SKM-1 treated with dmso at 0.1 percent for 144 hours (cell line): ENCODE measurements at regions not wholly inside any gene's neighbourhood (a gene's known extent, or its start where the extent isn't known, plus 50 kb on each side); places are given as distances from the start of the nearest gene placed in this dataset.
"Not testable (repeated sequence)": the region's sequence is repeated elsewhere in the genome, so short reads cannot be mapped to it uniquely, and the experiment has no call there.

Experiments
- DNase-seq: peaks from one replicate; lab custom pipeline; 2025; ENCODE audit not compliant: unreplicated experiment; lab: John Stamatoyannopoulos, UW

- not testable (repeated sequence) for DNase-seq
Observed at GRCh38 chr4:52157071-52157470, 106.0 kb downstream of the SPATA18 start.

GRCh38 chr4:52157641-52158316, 106.7 kb downstream of the SPATA18 start:
- no peak for DNase-seq

GRCh38 chr4:52160859-52161258, 109.8 kb downstream of the SPATA18 start:
- no peak for DNase-seq

GRCh38 chr4:52164116-52164515, 113.0 kb downstream of the SPATA18 start:
- DNase-seq: no peak

GRCh38 chr4:52172166-52172565, 121.1 kb downstream of the SPATA18 start:
- DNase-seq: no peak

GRCh38 chr4:52173470-52174045, 122.5 kb downstream of the SPATA18 start:
- DNase-seq: no peak

- DNase-seq: no peak
Observed at GRCh38 chr4:52187603-52188002, 136.5 kb downstream of the SPATA18 start.

- DNase-seq: no peak
Observed at GRCh38 chr4:52192001-52192400, 140.9 kb downstream of the SPATA18 start.

- DNase-seq: no peak
Observed at GRCh38 chr4:52192721-52193135, 141.6 kb downstream of the SPATA18 start.

- no peak for DNase-seq
Observed at GRCh38 chr4:52195869-52196268, 144.8 kb downstream of the SPATA18 start.

- no peak for DNase-seq
Observed at GRCh38 chr4:52196606-52197130, 145.6 kb downstream of the SPATA18 start.

- no peak for DNase-seq
Observed at GRCh38 chr4:52197306-52197705, 146.2 kb downstream of the SPATA18 start.

GRCh38 chr4:52198294-52198693, 147.2 kb downstream of the SPATA18 start:
- no peak for DNase-seq

GRCh38 chr4:52199574-52200338, 148.7 kb downstream of the SPATA18 start:
- no peak for DNase-seq

GRCh38 chr4:52200339-52200725, 149.2 kb downstream of the SPATA18 start:
- DNase-seq: no peak

- no peak for DNase-seq
Observed at GRCh38 chr4:52201715-52202114, 150.6 kb downstream of the SPATA18 start.

- no peak for DNase-seq
Observed at GRCh38 chr4:52202251-52202779, 151.2 kb downstream of the SPATA18 start.

GRCh38 chr4:52202931-52203330, 151.8 kb downstream of the SPATA18 start:
- no peak for DNase-seq

GRCh38 chr4:52203351-52203750, 152.2 kb downstream of the SPATA18 start:
- no peak for DNase-seq

GRCh38 chr4:52204921-52205320, 153.8 kb downstream of the SPATA18 start:
- DNase-seq: no peak

- not testable (repeated sequence) for DNase-seq
Observed at GRCh38 chr4:52207146-52207545, 156.0 kb downstream of the SPATA18 start.

- DNase-seq: no peak
Observed at GRCh38 chr4:52212702-52213101, 161.6 kb downstream of the SPATA18 start.
